Neural cell (in vitro differentiated cells): ENCODE measurements at regions not wholly inside any gene's neighbourhood (a gene's known extent, or its start where the extent isn't known, plus 50 kb on each side); places are given as distances from the start of the nearest gene placed in this dataset.

Experiments used
- H2AFZ ChIP-seq: fragments of 200-600, 300-800 bp; sonication (generic), shearing (Covaris generic); 2 replicates; pipeline ENCODE4 v1.6.0; 2014; ENCODE audit warnings: low read depth, mild to moderate bottlenecking, antibody characterized with exemption, low read length, moderate library complexity
- H3F3A ChIP-seq: fragments of 200-600 bp; shearing (Covaris generic); 2 replicates; pipeline ENCODE4 v1.6.1; 2016; ENCODE audit warnings: mild to moderate bottlenecking, moderate library complexity, mixed read lengths, antibody characterized with exemption, low read length; ENCODE audit not compliant: insufficient read depth, poor library complexity, severe bottlenecking
- H3K27ac ChIP-seq: fragments of 200-600, 300-800 bp; sonication (generic), shearing (Covaris generic); 2 replicates; pipeline ENCODE4 v1.5.1; 2014; ENCODE audit warnings: mild to moderate bottlenecking, low read length, moderate library complexity
- H3K27me3 ChIP-seq: fragments of 300-800, 200-600 bp; sonication (generic), shearing (Covaris generic); 2 replicates; pipeline ENCODE4 v1.6.0; 2014; ENCODE audit warnings: mild to moderate bottlenecking, low read depth, low read length, moderate library complexity; ENCODE audit not compliant: insufficient read depth
- H3K36me3 ChIP-seq: fragments of 300-800, 200-600 bp; sonication (generic), shearing (Covaris generic); 2 replicates; pipeline ENCODE4 v1.5.1; 2014; ENCODE audit warnings: mild to moderate bottlenecking, antibody characterized with exemption, low read length, moderate library complexity; ENCODE audit not compliant: insufficient read depth
- H3K4me2 ChIP-seq: fragments of 300-800, 200-600 bp; sonication (generic), shearing (Covaris generic); 2 replicates; pipeline ENCODE4 v1.6.0; 2014; ENCODE audit warnings: mild to moderate bottlenecking, low read length
- H3K4me3 ChIP-seq: fragments of 300-800, 200-600 bp; sonication (generic), shearing (Covaris generic); 2 replicates; pipeline ENCODE4 v1.5.1; 2014; ENCODE audit warnings: mild to moderate bottlenecking, low read length, moderate library complexity
- H3K79me2 ChIP-seq: fragments of 200-600 bp; shearing (Covaris generic); replicated peaks from 2 replicates; pipeline ENCODE4 v1.6.0; 2014; ENCODE audit warnings: mild to moderate bottlenecking, low read length, moderate library complexity; ENCODE audit not compliant: insufficient read depth
- H3K9ac ChIP-seq: fragments of 300-800, 200-600 bp; sonication (generic), shearing (Covaris generic); 2 replicates; pipeline ENCODE4 v1.6.1; 2016; ENCODE audit warnings: mild to moderate bottlenecking, low read length, mixed read lengths
- H3K9me2 ChIP-seq: fragments of 200-600 bp; shearing (Covaris generic); 2 replicates; pipeline ENCODE4 v1.6.1; 2016; ENCODE audit warnings: mild to moderate bottlenecking, low read length, mixed read lengths; ENCODE audit not compliant: insufficient read depth
- H3K9me3 ChIP-seq: fragments of 200-600, 300-800 bp; sonication (generic), shearing (Covaris generic); 2 replicates; pipeline ENCODE4 v1.6.1; 2016; ENCODE audit warnings: mild to moderate bottlenecking, mixed run types, low read length, moderate library complexity, mixed read lengths
- H4K20me1 ChIP-seq: fragments of 200-600 bp; shearing (Covaris generic); 2 replicates; pipeline ENCODE4 v1.6.1; 2016; ENCODE audit warnings: mild to moderate bottlenecking, mixed run types; ENCODE audit not compliant: insufficient read depth
- CTCF ChIP-seq: fragments of 450-650 bp; IDR thresholded peaks from 2 replicates; pipeline ENCODE4 v1.5.1; 2014; ENCODE audit warnings: antibody characterized with exemption, mild to moderate bottlenecking, moderate library complexity; ENCODE audit not compliant: poor library complexity, severe bottlenecking
- EP300 ChIP-seq: fragments of 450-650 bp; conservative IDR thresholded peaks from 2 replicates; pipeline ENCODE4 v1.6.1; 2014; ENCODE audit warnings: antibody characterized with exemption, mild to moderate bottlenecking, moderate library complexity; ENCODE audit not compliant: poor library complexity, severe bottlenecking
- EZH2 ChIP-seq: fragments of 200-600, 300-800 bp; shearing (Covaris generic), sonication (generic); IDR thresholded peaks from 2 replicates; pipeline ENCODE4 v1.6.1; 2014; ENCODE audit warnings: antibody characterized with exemption, low read length, borderline replicate concordance, mild to moderate bottlenecking; ENCODE audit not compliant: insufficient read depth, poor library complexity, severe bottlenecking
- MXI1 ChIP-seq: fragments of 450-650 bp; conservative IDR thresholded peaks from 2 replicates; pipeline ENCODE4 v1.6.1; 2014; ENCODE audit warnings: antibody characterized with exemption, mild to moderate bottlenecking; ENCODE audit not compliant: poor library complexity, severe bottlenecking
- POLR2AphosphoS5 ChIP-seq: IDR thresholded peaks from 2 replicates; pipeline ENCODE4 v1.6.1; 2012
- RAD21 ChIP-seq: fragments of 450-650 bp; conservative IDR thresholded peaks from 2 replicates; pipeline ENCODE4 v1.6.1; 2014; ENCODE audit warnings: antibody characterized with exemption, mild to moderate bottlenecking, moderate library complexity
- REST ChIP-seq: IDR thresholded peaks from 2 replicates; pipeline ENCODE4 v1.6.1; 2012; ENCODE audit warnings: borderline replicate concordance
- SMC3 ChIP-seq: fragments of 450-650 bp; conservative IDR thresholded peaks from 2 replicates; pipeline ENCODE4 v1.6.1; 2014; ENCODE audit warnings: antibody characterized with exemption, mild to moderate bottlenecking, moderate library complexity; ENCODE audit not compliant: poor library complexity
- TAF1 ChIP-seq: IDR thresholded peaks from 2 replicates; pipeline ENCODE4 v1.6.1; 2012; ENCODE audit warnings: low read depth

- H3K9me2 ChIP-seq, result no peaks in the 10 kb centered on the region
- H3K36me3 ChIP-seq, result no peaks in the 10 kb centered on the region
- no peak overlapping the region for H3K27ac ChIP-seq
- H3K27me3 ChIP-seq, result no peaks in the 10 kb centered on the region
- H3K4me3 ChIP-seq, result no peak overlapping the region
- H3K4me2 ChIP-seq, result no peak overlapping the region
- no peaks in the 10 kb centered on the region for H3K79me2 ChIP-seq
- H3K9ac ChIP-seq, result no peak overlapping the region
- H4K20me1 ChIP-seq, result no peaks in the 10 kb centered on the region
- H3F3A ChIP-seq, result no peaks in the 10 kb centered on the region
- no peak overlapping the region for H2AFZ ChIP-seq
- TF ChIP-seq SMC3, result no peak
- TF ChIP-seq REST, result no peak
- TF ChIP-seq EP300, result no peak
- no peak for TF ChIP-seq EZH2
- TF ChIP-seq TAF1, result no peak
- no peaks in the 10 kb centered on the region for H3K9me3 ChIP-seq
Measured at GRCh38 chr5:73352649-73353230, 95.8 kb downstream of the FOXD1 start.

- Histone ChIP-seq H3K4me3 (no peak overlapping the region), H3F3A (no peaks in the 10 kb centered on the region), H3K36me3 (no peaks in the 10 kb centered on the region), H3K79me2 (no peaks in the 10 kb centered on the region), H4K20me1 (no peaks in the 10 kb centered on the region), H2AFZ (no peak overlapping the region), H3K4me2 (no peak overlapping the region), H3K9ac (no peak overlapping the region), H3K27me3 (no peaks in the 10 kb centered on the region), H3K9me2 (no peaks in the 10 kb centered on the region), H3K9me3 (no peaks in the 10 kb centered on the region), H3K27ac (no peak overlapping the region)
- no peak for TF ChIP-seq POLR2AphosphoS5
- no peak for TF ChIP-seq SMC3
- TF ChIP-seq CTCF, result no peak
- TF ChIP-seq EP300, result no peak
- TF ChIP-seq EZH2, result no peak
- no peak for TF ChIP-seq MXI1
- TF ChIP-seq REST, result no peak
- TF ChIP-seq TAF1, result no peak
- no peak for TF ChIP-seq RAD21
Measured at GRCh38 chr5:73352243-73352642, 96.3 kb downstream of the FOXD1 start.
